OCI-LY1 (cell line): ENCODE measurements at regions not wholly inside any gene's neighbourhood (a gene's known extent, or its start where the extent isn't known, plus 50 kb on each side); places are given as distances from the start of the nearest gene placed in this dataset.

Experiments
- EZH2 ChIP-seq: fragments of 200-600 bp; sonication (generic), shearing (Covaris generic); IDR thresholded peaks from 2 replicates; pipeline ENCODE4 v1.8.0; 2017; ENCODE audit warnings: borderline replicate concordance, mixed run types, mild to moderate bottlenecking, antibody characterized with exemption, low read length, moderate library complexity, mixed read lengths
- TF ChIP-seq, protein P1 (sequence below): fragments of 200-600 bp; sonication (generic), shearing (Covaris generic); IDR thresholded peaks from 2 replicates; pipeline ENCODE4 v1.5.1; 2017; ENCODE audit warnings: mild to moderate bottlenecking, antibody characterized with exemption, low read length, moderate library complexity, mixed read lengths

DNA sequence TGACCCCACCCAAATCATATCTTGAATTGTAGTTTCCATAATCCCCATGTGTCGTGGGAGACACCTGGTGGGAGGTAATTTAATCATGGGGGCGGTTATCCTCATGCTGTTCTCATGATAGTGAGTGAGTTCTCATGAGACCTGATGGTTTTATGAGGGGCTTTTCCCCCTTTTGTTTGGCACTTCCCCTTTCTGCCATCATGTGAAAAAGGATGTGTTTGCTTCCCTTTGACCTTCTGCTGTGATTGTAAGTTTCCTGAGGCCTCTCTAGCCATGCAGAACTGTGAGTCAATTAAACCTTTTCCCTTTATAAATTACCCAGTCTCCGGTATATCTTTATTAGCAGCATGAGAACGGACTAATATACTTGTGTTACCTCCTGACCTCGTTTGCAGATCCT, 156.6 kb upstream of the MTNR1B start:
- TF ChIP-seq, protein P1, sequence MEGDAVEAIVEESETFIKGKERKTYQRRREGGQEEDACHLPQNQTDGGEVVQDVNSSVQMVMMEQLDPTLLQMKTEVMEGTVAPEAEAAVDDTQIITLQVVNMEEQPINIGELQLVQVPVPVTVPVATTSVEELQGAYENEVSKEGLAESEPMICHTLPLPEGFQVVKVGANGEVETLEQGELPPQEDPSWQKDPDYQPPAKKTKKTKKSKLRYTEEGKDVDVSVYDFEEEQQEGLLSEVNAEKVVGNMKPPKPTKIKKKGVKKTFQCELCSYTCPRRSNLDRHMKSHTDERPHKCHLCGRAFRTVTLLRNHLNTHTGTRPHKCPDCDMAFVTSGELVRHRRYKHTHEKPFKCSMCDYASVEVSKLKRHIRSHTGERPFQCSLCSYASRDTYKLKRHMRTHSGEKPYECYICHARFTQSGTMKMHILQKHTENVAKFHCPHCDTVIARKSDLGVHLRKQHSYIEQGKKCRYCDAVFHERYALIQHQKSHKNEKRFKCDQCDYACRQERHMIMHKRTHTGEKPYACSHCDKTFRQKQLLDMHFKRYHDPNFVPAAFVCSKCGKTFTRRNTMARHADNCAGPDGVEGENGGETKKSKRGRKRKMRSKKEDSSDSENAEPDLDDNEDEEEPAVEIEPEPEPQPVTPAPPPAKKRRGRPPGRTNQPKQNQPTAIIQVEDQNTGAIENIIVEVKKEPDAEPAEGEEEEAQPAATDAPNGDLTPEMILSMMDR, result no peak
- TF ChIP-seq EZH2, result no peak
